Loucy (cell line): ENCODE measurements at regions not wholly inside any gene's neighbourhood (a gene's known extent, or its start where the extent isn't known, plus 50 kb on each side); places are given as distances from the start of the nearest gene placed in this dataset.

ENCODE experiments used
- CTCF ChIP-seq: fragments of 200-600 bp; sonication (generic); conservative IDR thresholded peaks from 2 replicates; pipeline ENCODE4 v1.5.1; 2014; ENCODE audit warnings: mild to moderate bottlenecking, antibody characterized with exemption, low read length
- EZH2phosphoT487 ChIP-seq: fragments of 200-600 bp; IDR thresholded peaks from 2 replicates; pipeline ENCODE4 v1.6.1; 2018; ENCODE audit warnings: antibody characterized with exemption, mild to moderate bottlenecking, moderate library complexity, borderline replicate concordance

- no peak for TF ChIP-seq CTCF
- no peak for TF ChIP-seq EZH2phosphoT487
Observed at GRCh38 chr5:38094889-38095288, 163.5 kb upstream of the EGFLAM start.
